ENCODE measurements at regions not wholly inside any gene's neighbourhood (a gene's known extent, or its start where the extent isn't known, plus 50 kb on each side); places are given as distances from the start of the nearest gene placed in this dataset.
A peak's percentile ranks its signal among the peaks of the same experiment; 100 is the strongest.

DNA sequence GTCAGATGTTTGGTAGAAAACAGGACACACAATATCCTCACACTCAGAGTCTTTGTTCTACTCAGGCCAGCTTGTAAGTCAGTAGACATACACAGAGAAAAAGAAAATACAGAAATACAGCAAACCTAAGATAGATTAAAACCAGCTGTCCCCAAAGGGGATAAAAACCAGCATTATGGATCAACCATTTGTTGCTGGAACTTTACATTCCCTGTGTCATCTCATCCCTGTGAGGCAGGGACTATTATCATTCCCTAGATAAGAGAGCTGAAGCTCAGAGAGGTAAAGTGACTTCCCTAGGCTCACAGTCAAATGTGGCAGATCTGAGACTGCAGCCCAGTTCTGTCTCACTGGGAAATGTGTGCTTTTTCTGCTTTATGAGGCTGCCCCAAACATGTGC, 80.7 kb downstream of the DMRTA2 start:
- no peak for DNase-seq (ENCODE audit: low read depth, low spot score)
- TF ChIP-seq, protein P1, sequence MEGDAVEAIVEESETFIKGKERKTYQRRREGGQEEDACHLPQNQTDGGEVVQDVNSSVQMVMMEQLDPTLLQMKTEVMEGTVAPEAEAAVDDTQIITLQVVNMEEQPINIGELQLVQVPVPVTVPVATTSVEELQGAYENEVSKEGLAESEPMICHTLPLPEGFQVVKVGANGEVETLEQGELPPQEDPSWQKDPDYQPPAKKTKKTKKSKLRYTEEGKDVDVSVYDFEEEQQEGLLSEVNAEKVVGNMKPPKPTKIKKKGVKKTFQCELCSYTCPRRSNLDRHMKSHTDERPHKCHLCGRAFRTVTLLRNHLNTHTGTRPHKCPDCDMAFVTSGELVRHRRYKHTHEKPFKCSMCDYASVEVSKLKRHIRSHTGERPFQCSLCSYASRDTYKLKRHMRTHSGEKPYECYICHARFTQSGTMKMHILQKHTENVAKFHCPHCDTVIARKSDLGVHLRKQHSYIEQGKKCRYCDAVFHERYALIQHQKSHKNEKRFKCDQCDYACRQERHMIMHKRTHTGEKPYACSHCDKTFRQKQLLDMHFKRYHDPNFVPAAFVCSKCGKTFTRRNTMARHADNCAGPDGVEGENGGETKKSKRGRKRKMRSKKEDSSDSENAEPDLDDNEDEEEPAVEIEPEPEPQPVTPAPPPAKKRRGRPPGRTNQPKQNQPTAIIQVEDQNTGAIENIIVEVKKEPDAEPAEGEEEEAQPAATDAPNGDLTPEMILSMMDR (conservative IDR thresholded peaks at IDR 0.05): no peak
- H3K27me3 Mint-ChIP-seq (ENCODE audit: low read depth): peaks cover 81% of the 10 kb centered on the region
- H3K36me3 Mint-ChIP-seq (ENCODE audit: low read depth): no peaks in the 10 kb centered on the region
- no peaks in the 10 kb centered on the region for H3K4me1 Mint-ChIP-seq
- no peak overlapping the region for H3K27ac Mint-ChIP-seq (ENCODE audit: unreplicated experiment)
- no peak overlapping the region for H3K4me3 Mint-ChIP-seq
- no peaks in the 10 kb centered on the region for H3K9me3 Mint-ChIP-seq

DNA sequence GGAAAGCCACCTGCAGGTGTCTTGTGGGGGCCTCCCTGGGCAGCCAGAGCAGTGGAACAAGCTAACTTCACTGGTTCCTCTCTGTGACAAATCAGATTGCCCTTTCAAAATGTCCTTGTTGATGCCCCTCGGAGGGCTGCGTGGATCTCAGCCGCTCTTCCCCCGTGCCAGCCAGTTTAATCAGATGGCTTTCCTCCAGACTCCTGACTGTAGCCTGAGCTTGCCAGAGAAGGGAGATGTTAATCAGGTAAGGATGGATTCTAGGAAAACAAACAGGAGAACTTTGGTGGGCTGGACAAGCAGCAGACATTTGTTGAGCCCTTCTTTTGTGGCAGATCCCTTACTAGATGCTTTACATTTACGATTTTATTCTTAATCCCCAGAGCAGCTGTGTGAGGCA, 88.2 kb downstream of the DMRTA2 start:
- no peak for DNase-seq (ENCODE audit: low read depth, low spot score)
- H3K27ac Mint-ChIP-seq (ENCODE audit: unreplicated experiment): no peak overlapping the region
- peaks cover 90% of the 10 kb centered on the region for H3K27me3 Mint-ChIP-seq (ENCODE audit: low read depth)
- H3K36me3 Mint-ChIP-seq (ENCODE audit: low read depth): no peaks in the 10 kb centered on the region
- H3K4me3 Mint-ChIP-seq: no peak overlapping the region
- H3K4me1 Mint-ChIP-seq: peaks cover 3% of the 10 kb centered on the region
- no peaks in the 10 kb centered on the region for H3K9me3 Mint-ChIP-seq
- TF ChIP-seq, protein P1 (conservative IDR thresholded peaks at IDR 0.05): no peak

DNA sequence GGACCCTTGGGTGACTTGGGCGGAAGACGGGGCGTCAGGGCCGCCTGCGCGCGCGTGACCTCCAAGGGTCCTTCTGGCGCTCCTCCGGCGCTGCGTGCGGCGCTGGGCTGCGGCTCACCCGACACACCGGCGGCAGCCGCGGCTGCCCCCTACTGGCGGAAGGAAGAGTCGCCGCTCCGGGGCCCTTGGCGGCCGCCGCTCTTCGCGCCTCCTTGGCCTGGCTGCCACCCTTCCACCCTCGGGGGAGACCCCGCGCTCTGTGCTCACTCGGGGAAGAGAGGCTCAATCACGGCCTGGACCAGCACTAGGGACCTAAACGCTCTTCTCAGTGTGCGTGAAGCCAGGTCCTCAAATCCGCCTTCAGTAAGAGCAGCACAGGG, 89.7 kb downstream of the DMRTA2 start:
- TF ChIP-seq, protein P1 (conservative IDR thresholded peaks at IDR 0.05): peak; percentile 68
- Mint-ChIP-seq H3K4me1 (peaks cover 3% of the 10 kb centered on the region), H3K27me3 (ENCODE audit: low read depth) (peaks cover 93% of the 10 kb centered on the region), H3K4me3 (no peak overlapping the region), H3K27ac (ENCODE audit: unreplicated experiment) (no peak overlapping the region), H3K36me3 (ENCODE audit: low read depth) (no peaks in the 10 kb centered on the region), H3K9me3 (no peaks in the 10 kb centered on the region)
- DNase-seq (ENCODE audit: low read depth, low spot score): peak; percentile 59

DNA sequence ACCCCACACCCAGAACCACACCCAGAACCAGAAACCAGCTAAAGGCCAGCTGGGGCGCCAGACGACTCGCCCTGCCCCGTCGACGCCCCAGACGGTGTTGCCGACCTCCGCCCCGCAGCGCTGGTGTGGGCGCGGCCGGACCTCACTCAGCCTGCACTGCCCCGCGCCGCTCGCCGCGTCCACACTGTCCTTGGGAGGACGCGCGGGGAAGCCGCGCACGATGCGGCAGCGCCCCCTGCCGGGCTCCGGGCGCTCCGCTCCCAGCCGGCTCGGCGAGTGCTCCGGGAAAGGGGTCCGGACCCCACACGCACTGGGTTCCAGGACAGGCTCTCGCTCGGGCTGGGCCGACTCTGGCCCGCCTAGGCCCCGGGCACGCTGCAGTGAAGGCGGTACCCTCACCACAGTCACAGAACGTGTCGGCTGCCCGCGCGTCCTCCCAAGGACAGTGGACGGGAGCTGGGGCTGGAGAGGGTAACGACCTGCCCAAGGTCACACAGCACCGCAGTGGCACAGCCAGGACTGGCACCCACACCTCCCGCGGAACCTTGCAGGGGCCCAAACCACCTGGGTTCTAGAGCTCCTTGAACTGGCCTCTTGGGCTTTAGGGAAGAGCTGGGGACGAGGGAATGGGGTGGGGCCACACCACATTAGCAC, 90.2 kb downstream of the DMRTA2 start:
- Mint-ChIP-seq H3K27ac (ENCODE audit: unreplicated experiment) (no peak overlapping the region), H3K4me3 (no peak overlapping the region), H3K9me3 (no peaks in the 10 kb centered on the region), H3K27me3 (ENCODE audit: low read depth) (peaks cover 94% of the 10 kb centered on the region), H3K36me3 (ENCODE audit: low read depth) (no peaks in the 10 kb centered on the region), H3K4me1 (peaks cover 3% of the 10 kb centered on the region)
- TF ChIP-seq, protein P1 (conservative IDR thresholded peaks at IDR 0.05): peak; percentile 83
- DNase-seq (ENCODE audit: low read depth, low spot score): peak; percentile 69

DNA sequence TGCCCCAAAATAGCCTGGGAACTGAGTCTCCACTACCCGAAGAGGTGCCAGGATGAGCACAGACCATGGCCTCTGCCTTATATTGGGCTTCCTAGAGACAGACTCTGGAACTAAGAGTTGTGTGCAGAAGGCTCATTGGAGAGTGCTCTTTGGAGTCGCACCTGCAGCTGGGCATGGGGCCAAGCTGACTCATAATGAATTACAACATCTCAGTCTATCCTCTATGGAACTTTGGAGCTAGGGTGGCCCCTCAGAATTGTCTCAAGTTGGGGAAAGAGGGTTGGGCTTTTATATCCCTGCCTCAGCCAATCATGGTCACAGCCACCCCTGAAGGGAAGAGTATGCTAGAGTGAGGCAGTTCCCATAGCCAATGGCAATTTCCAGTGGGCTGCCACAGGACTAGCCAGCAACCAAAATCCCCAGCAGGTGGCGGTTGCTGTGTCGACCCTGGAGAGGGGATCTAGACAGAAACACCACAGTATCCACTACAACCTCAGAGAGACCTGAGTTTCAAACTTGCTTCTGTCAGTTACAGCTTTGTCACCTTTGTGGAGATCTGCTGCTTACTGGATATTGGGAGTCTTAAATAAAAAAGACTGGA, 93.8 kb downstream of the DMRTA2 start:
- DNase-seq (ENCODE audit: low read depth, low spot score): no peak
- no peaks in the 10 kb centered on the region for H3K9me3 Mint-ChIP-seq
- H3K27me3 Mint-ChIP-seq (ENCODE audit: low read depth): peaks cover 63% of the 10 kb centered on the region
- TF ChIP-seq, protein P1 (conservative IDR thresholded peaks at IDR 0.05): no peak
- H3K4me1 Mint-ChIP-seq: peaks cover 3% of the 10 kb centered on the region
- H3K4me3 Mint-ChIP-seq: no peak overlapping the region
- no peaks in the 10 kb centered on the region for H3K36me3 Mint-ChIP-seq (ENCODE audit: low read depth)
- no peak overlapping the region for H3K27ac Mint-ChIP-seq (ENCODE audit: unreplicated experiment)

Measured in neural crest cell (in vitro differentiated cells).